WERI-Rb-1 (cell line): ENCODE measurements at regions not wholly inside any gene's neighbourhood (a gene's known extent, or its start where the extent isn't known, plus 50 kb on each side); places are given as distances from the start of the nearest gene placed in this dataset.

Source experiments
- DNase-seq: peaks from one replicate; pipeline ENCODE4 v3.0.0-alpha.2; 2020
- H3K27ac ChIP-seq: fragments of 250-450 bp; sonication (Bioruptor Pico); 2 replicates; pipeline ENCODE4 v1.5.1; 2020; ENCODE audit warnings: mild to moderate bottlenecking, moderate library complexity
- H3K27me3 ChIP-seq: fragments of 250-450 bp; sonication (Bioruptor Pico); 2 replicates; pipeline ENCODE4 v1.5.1; 2021; ENCODE audit warnings: mild to moderate bottlenecking, low read depth, moderate library complexity; ENCODE audit not compliant: insufficient read depth, severe bottlenecking
- H3K36me3 ChIP-seq: fragments of 250-450 bp; sonication (Bioruptor Pico); 2 replicates; pipeline ENCODE4 v1.5.1; 2020; ENCODE audit warnings: mild to moderate bottlenecking, moderate library complexity
- H3K4me3 ChIP-seq: 2 replicates; pipeline ENCODE4 v1.5.1; 2011; ENCODE audit warnings: low read depth, mild to moderate bottlenecking, control low read depth, low read length
- H3K9me3 ChIP-seq: fragments of 250-450 bp; sonication (Bioruptor Pico); 2 replicates; pipeline ENCODE4 v1.5.1; 2021; ENCODE audit warnings: mild to moderate bottlenecking, moderate library complexity; ENCODE audit not compliant: severe bottlenecking
- CTCF ChIP-seq: IDR thresholded peaks from 2 replicates; pipeline ENCODE4 v1.5.1; 2011; ENCODE audit warnings: low read depth, mild to moderate bottlenecking, control low read depth, inconsistent platforms, low read length

GRCh38 chr12:46432325-46432724 lies 59.8 kb upstream of the SLC38A2 start:
- no peak for DNase-seq
- Histone ChIP-seq H3K4me3 (no peak overlapping the region), H3K27ac (no peak overlapping the region)

GRCh38 chr12:46430340-46430948 lies 57.9 kb upstream of the SLC38A2 start:
- H3K27me3 ChIP-seq: no peaks in the 10 kb centered on the region
- no peaks in the 10 kb centered on the region for H3K9me3 ChIP-seq
- no peak overlapping the region for H3K4me3 ChIP-seq
- no peak for DNase-seq
- no peak overlapping the region for H3K27ac ChIP-seq
- H3K36me3 ChIP-seq: no peaks in the 10 kb centered on the region
- TF ChIP-seq CTCF: no peak

More at GRCh38 chr12:46432325-46432724, 59.8 kb upstream of the SLC38A2 start:
- Histone ChIP-seq H3K27me3 (no peaks in the 10 kb centered on the region), H3K36me3 (no peaks in the 10 kb centered on the region), H3K9me3 (no peaks in the 10 kb centered on the region)
- TF ChIP-seq CTCF: no peak
